ENCODE measurements at regions not wholly inside any gene's neighbourhood (a gene's known extent, or its start where the extent isn't known, plus 50 kb on each side); places are given as distances from the start of the nearest gene placed in this dataset.

DNA sequence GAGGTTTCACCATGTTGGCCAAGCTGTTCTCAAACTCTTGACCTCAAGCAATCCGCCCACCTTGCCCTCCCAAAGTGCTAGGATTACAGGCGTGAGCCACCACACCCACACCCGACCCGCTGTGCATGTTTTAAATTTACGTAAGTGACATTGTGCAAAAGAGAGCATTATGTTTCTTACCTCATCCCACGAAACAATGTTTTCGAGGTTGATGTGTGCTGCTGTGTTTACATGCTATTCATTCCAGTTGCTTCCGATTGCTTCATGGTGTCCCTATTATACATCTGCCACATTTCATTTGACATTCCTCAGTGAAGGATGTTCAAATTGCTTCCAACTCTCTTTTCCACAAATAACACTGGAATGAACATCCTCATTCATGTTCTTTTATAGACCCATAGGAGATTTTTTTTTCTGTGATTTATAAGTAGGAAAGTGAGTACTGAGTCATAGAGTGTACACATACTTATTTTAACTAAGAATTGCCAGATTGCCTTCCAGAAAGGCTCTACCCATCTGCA is 403.9 kb upstream of the JARID2 start:
- ATAC-seq (peak; percentile 52 to 88), DNase-seq (ENCODE audit: low spot score) (peak; percentile 84)
- peaks cover 4% of the 10 kb centered on the region for H3K36me3 Mint-ChIP-seq
- H3K27me3 Mint-ChIP-seq: peaks cover 13 to 21% of the 10 kb centered on the region in 2 donors
- H3K4me1 Mint-ChIP-seq (ENCODE audit: low read depth in 2 of 2): peaks cover 18 to 25% of the 10 kb centered on the region in 2 donors
- peak overlapping the region; percentile 8 for H3K4me3 Mint-ChIP-seq
- peak overlapping the region in 1 of 2 donors; percentile 76 for H3K27ac Mint-ChIP-seq
- H3K9me3 Mint-ChIP-seq: no peaks in the 10 kb centered on the region

DNA sequence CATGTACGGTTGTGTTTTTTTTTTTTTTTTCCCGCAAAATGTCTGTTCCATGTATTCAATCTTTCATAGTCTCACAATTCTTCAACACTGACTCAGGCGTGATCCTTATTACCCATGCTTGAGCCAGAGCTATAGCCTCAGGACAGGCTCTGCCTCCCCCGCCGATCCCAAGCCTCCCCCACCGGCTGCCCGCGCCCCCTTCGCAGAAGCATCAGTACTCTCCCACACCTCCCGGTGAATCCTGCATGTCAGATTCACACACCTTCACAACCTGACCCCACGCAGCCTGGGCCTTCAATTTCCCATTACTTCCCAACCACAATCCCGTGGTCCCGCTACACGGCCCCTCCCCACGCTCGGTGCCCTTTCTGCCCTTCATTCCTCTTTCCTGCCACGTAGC is 401.5 kb upstream of the JARID2 start:
- Mint-ChIP-seq H3K27ac (peak overlapping the region; percentile 57 to 80), H3K27me3 (peaks cover 2 to 8% of the 10 kb centered on the region in 2 donors), H3K4me3 (no peak overlapping the region), H3K9me3 (no peaks in the 10 kb centered on the region), H3K36me3 (peaks cover 4% of the 10 kb centered on the region), H3K4me1 (ENCODE audit: low read depth in 2 of 2) (peaks cover 8 to 14% of the 10 kb centered on the region in 2 donors)
- DNase-seq (ENCODE audit: low spot score) (no peak), ATAC-seq (no peak)

DNA sequence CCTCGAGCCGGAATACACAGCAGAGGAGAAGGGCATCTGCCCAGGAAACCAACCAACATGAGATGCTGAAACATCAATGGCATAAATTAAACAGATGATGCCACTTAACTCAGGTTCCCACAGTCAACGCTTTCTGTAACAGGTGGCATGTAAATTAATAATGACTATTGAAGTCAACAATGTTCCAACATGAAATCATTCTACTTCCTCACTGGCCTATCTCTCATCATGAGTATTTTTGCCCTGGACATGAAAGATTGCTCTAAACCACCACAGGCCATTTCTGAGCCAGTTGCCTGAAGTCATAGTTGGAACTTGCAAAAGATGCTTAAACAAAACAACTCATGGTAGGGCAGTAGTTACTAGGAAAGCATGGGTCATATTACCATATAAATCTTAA is 397.9 kb upstream of the JARID2 start:
- DNase-seq (ENCODE audit: low spot score) (no peak), ATAC-seq (no peak)
- H3K27me3 Mint-ChIP-seq: peaks cover 0 to 3% of the 10 kb centered on the region in 2 donors
- H3K27ac Mint-ChIP-seq: no peak overlapping the region
- H3K36me3 Mint-ChIP-seq: no peaks in the 10 kb centered on the region
- H3K4me1 Mint-ChIP-seq (ENCODE audit: low read depth in 2 of 2): peaks cover 4 to 9% of the 10 kb centered on the region in 2 donors
- H3K4me3 Mint-ChIP-seq: no peak overlapping the region
- H3K9me3 Mint-ChIP-seq: no peaks in the 10 kb centered on the region

GRCh38 chr6:14849185-14849584 is 396.7 kb upstream of the JARID2 start:
- Mint-ChIP-seq H3K36me3 (no peaks in the 10 kb centered on the region), H3K4me3 (no peak overlapping the region), H3K4me1 (ENCODE audit: low read depth in 2 of 2) (peaks cover 4 to 12% of the 10 kb centered on the region in 2 donors), H3K9me3 (no peaks in the 10 kb centered on the region), H3K27me3 (peaks cover 0 to 3% of the 10 kb centered on the region in 2 donors), H3K27ac (no peak overlapping the region)
- no peak for DNase-seq (ENCODE audit: low spot score)
- no peak for ATAC-seq

- H3K4me3 Mint-ChIP-seq: no peak overlapping the region
- DNase-seq (ENCODE audit: low spot score) (no peak), ATAC-seq (no peak)
- peaks cover 0 to under 1% of the 10 kb centered on the region in 2 donors for H3K27me3 Mint-ChIP-seq
- H3K9me3 Mint-ChIP-seq: no peaks in the 10 kb centered on the region
- peaks cover 7 to 17% of the 10 kb centered on the region in 2 donors for H3K4me1 Mint-ChIP-seq (ENCODE audit: low read depth in 2 of 2)
- H3K36me3 Mint-ChIP-seq: no peaks in the 10 kb centered on the region
- peak overlapping the region in 1 of 2 donors; percentile 10 for H3K27ac Mint-ChIP-seq
These were observed 394.6 kb upstream of the JARID2 start for GRCh38 chr6:14851281-14851680.

- DNase-seq (ENCODE audit: low spot score) (no peak), ATAC-seq (no peak)
- peaks cover 18 to 25% of the 10 kb centered on the region in 2 donors for H3K4me1 Mint-ChIP-seq (ENCODE audit: low read depth in 2 of 2)
- H3K36me3 Mint-ChIP-seq: no peaks in the 10 kb centered on the region
- H3K27ac Mint-ChIP-seq: no peak overlapping the region
- no peaks in the 10 kb centered on the region for H3K27me3 Mint-ChIP-seq
- H3K4me3 Mint-ChIP-seq: no peak overlapping the region
- H3K9me3 Mint-ChIP-seq: no peaks in the 10 kb centered on the region
These were observed 393.5 kb upstream of the JARID2 start for GRCh38 chr6:14852375-14852774.

GRCh38 chr6:14856177-14856576 is 389.7 kb upstream of the JARID2 start:
- peak overlapping the region in 1 of 2 donors; percentile 97 for H3K27ac Mint-ChIP-seq
- peaks cover 51 to 52% of the 10 kb centered on the region in 2 donors for H3K4me1 Mint-ChIP-seq (ENCODE audit: low read depth in 2 of 2)
- no peaks in the 10 kb centered on the region for H3K27me3 Mint-ChIP-seq
- H3K36me3 Mint-ChIP-seq: no peaks in the 10 kb centered on the region
- ATAC-seq (no peak), DNase-seq (ENCODE audit: low spot score) (no peak)
- H3K4me3 Mint-ChIP-seq: no peak overlapping the region
- peaks cover 3% of the 10 kb centered on the region for H3K9me3 Mint-ChIP-seq

GRCh38 chr6:14857001-14857400 is 388.9 kb upstream of the JARID2 start:
- H3K36me3 Mint-ChIP-seq: no peaks in the 10 kb centered on the region
- DNase-seq (ENCODE audit: low spot score) (no peak), ATAC-seq (peak in 1 of 2 donors; percentile 2)
- peaks cover 56 to 59% of the 10 kb centered on the region in 2 donors for H3K4me1 Mint-ChIP-seq (ENCODE audit: low read depth in 2 of 2)
- peak overlapping the region; percentile 97 for H3K4me3 Mint-ChIP-seq
- no peaks in the 10 kb centered on the region for H3K27me3 Mint-ChIP-seq
- peaks cover 3% of the 10 kb centered on the region for H3K9me3 Mint-ChIP-seq
- H3K27ac Mint-ChIP-seq: peak overlapping the region; percentile 92 to 97

DNA sequence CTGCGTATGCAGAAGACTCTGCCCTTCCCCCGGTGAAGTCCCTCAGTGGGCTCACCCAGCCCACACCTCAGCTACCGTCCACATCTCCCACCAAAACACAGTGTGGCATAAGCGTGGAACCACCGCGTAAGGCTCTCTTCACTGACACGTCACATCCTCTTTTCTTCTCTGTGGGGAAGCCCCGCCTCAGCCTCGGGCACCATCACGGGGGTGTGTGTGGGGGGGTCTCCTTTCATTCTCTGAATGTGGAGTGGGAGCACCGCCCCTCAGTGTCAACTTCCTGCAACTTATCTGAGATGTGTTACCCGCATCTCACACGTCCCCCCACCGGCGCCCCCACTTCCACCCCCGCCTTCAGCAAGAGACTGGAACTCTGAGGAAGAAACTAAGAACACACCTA is 388.4 kb upstream of the JARID2 start:
- DNase-seq (ENCODE audit: low spot score) (peak; percentile 89), ATAC-seq (peak; percentile 93 to 94)
- H3K27me3 Mint-ChIP-seq: no peaks in the 10 kb centered on the region
- no peaks in the 10 kb centered on the region for H3K36me3 Mint-ChIP-seq
- peak overlapping the region; percentile 92 to 97 for H3K27ac Mint-ChIP-seq
- H3K4me3 Mint-ChIP-seq: peak overlapping the region; percentile 97
- H3K4me1 Mint-ChIP-seq (ENCODE audit: low read depth in 2 of 2): peaks cover 56 to 59% of the 10 kb centered on the region in 2 donors
- H3K9me3 Mint-ChIP-seq: peaks cover 3% of the 10 kb centered on the region

- H3K36me3 Mint-ChIP-seq: no peaks in the 10 kb centered on the region
These were observed 387.1 kb upstream of the JARID2 start for GRCh38 chr6:14858808-14859207.

GRCh38 chr6:14860774-14861173 is 385.1 kb upstream of the JARID2 start:
- Mint-ChIP-seq H3K4me1 (ENCODE audit: low read depth in 2 of 2) (peaks cover 70 to 83% of the 10 kb centered on the region in 2 donors), H3K36me3 (no peaks in the 10 kb centered on the region), H3K27ac (peak overlapping the region; percentile 92 to 97), H3K4me3 (peak overlapping the region; percentile 32), H3K27me3 (no peaks in the 10 kb centered on the region), H3K9me3 (peaks cover 3% of the 10 kb centered on the region)
- no peak for ATAC-seq
- DNase-seq (ENCODE audit: low spot score): no peak

More at GRCh38 chr6:14858808-14859207, 387.1 kb upstream of the JARID2 start:
- peaks cover 3% of the 10 kb centered on the region for H3K9me3 Mint-ChIP-seq
- peak overlapping the region; percentile 26 for H3K4me3 Mint-ChIP-seq
- H3K27ac Mint-ChIP-seq: peak overlapping the region; percentile 92 to 97
- ATAC-seq (peak; percentile 16 to 19), DNase-seq (ENCODE audit: low spot score) (no peak)
- peaks cover 65 to 66% of the 10 kb centered on the region in 2 donors for H3K4me1 Mint-ChIP-seq (ENCODE audit: low read depth in 2 of 2)
- H3K27me3 Mint-ChIP-seq: no peaks in the 10 kb centered on the region

DNA sequence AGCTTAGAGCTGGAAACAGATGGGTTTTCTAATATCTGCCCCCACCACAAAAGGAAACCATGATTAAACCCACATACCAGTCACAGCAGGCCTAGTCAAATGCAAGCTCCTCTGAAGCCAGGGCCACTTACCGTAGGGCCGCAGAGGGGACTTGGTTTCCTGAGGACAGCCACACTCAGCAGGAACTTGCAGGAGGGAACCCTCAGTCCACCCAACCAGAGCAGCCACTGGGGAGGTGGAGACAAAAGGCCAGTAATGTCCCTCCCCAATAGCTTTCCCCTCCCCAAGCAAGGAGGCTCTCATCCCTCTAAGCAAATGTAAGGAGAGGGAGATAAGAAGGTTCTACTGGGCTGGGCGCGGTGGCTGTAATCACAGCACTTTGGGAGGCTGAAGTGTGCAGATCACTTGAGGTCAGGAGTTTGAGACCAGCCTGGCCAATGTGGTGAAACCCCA is 384.4 kb upstream of the JARID2 start:
- peaks cover 3% of the 10 kb centered on the region for H3K9me3 Mint-ChIP-seq
- peaks cover 65 to 80% of the 10 kb centered on the region in 2 donors for H3K4me1 Mint-ChIP-seq (ENCODE audit: low read depth in 2 of 2)
- DNase-seq (ENCODE audit: low spot score) (peak; percentile 66), ATAC-seq (peak; percentile 52 to 64)
- no peaks in the 10 kb centered on the region for H3K36me3 Mint-ChIP-seq
- H3K27ac Mint-ChIP-seq: peak overlapping the region; percentile 92 to 97
- H3K27me3 Mint-ChIP-seq: no peaks in the 10 kb centered on the region
- H3K4me3 Mint-ChIP-seq: peak overlapping the region; percentile 32

- Mint-ChIP-seq H3K4me1 (ENCODE audit: low read depth in 2 of 2) (peaks cover 56 to 67% of the 10 kb centered on the region in 2 donors), H3K27ac (peak overlapping the region in 1 of 2 donors; percentile 94), H3K9me3 (peaks cover 3% of the 10 kb centered on the region), H3K36me3 (no peaks in the 10 kb centered on the region), H3K4me3 (no peak overlapping the region), H3K27me3 (no peaks in the 10 kb centered on the region)
- ATAC-seq (no peak), DNase-seq (ENCODE audit: low spot score) (no peak)
These were observed 383.0 kb upstream of the JARID2 start for GRCh38 chr6:14862845-14863244.

DNA sequence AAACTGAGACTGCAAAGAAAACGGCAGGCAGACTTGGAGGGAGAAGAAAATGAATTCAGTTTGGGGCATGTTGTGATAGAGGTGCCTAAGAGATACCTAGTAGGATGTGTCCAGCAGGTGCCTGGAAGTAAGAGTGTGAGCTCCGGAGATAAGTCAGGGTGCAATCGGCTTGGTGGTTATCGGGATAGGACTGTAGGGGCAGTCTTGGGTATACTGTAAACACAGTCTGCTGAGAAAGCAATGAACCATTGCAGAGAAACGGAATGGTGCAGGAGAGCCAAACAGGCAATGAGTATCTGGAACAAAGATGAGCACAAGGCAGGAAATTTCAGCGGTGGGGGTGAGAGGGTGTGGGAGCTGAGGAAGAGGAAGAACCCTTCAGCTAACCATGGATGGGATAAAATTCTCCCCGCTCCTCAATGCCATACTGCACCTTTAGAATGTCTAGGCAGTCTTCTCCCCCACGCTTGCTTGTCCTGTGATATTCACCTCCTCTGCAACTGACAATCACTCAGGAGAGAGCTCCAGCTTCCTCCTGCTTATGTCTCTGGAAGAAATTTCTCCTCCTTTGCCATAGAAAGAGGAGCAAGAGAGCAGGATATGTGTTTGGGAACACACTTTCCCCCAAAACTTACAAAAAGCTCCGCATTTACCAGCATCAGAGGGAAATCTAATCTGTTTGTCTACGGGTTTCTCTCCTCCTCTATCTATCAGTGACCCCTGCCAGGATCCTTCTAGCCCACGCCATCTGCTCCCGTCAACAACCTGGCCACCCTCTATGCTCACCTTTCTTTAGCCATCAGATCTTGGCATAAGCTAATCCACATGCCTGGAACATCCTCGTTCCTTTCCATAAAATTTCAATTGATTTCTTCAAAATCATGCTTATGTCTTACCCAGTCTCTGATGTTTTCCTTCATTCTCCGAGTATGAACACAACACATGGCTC is 381.7 kb upstream of the JARID2 start:
- peaks cover 50 to 55% of the 10 kb centered on the region in 2 donors for H3K4me1 Mint-ChIP-seq (ENCODE audit: low read depth in 2 of 2)
- no peaks in the 10 kb centered on the region for H3K36me3 Mint-ChIP-seq
- ATAC-seq: no peak
- no peaks in the 10 kb centered on the region for H3K9me3 Mint-ChIP-seq
- no peak overlapping the region for H3K4me3 Mint-ChIP-seq
- peak overlapping the region; percentile 85 to 94 for H3K27ac Mint-ChIP-seq
- no peak for DNase-seq (ENCODE audit: low spot score)
- H3K27me3 Mint-ChIP-seq: no peaks in the 10 kb centered on the region
